Adrenal gland (tissue), 5 donors: ENCODE measurements at regions not wholly inside any gene's neighbourhood (a gene's known extent, or its start where the extent isn't known, plus 50 kb on each side); places are given as distances from the start of the nearest gene placed in this dataset.

Experiments used
- CTCF ChIP-seq, 6 experiments: fragments of 450-650 bp in 4 of 6; fragments of 200-600 bp in 2 of 6; sonication (generic) in 1 of 6; IDR thresholded peaks; 1 replicate in 5 of 6; 2 replicates in 1 of 6; pipeline versions ENCODE4 v1.5.1 to v1.8.0; 2016 to 2021; ENCODE audit warnings: antibody characterized with exemption in 6 of 6, mild to moderate bottlenecking in 2 of 6, moderate library complexity in 1 of 6
- POLR2A ChIP-seq, 2 donors: fragments of 450-650 bp; IDR thresholded peaks; one replicate each; pipeline ENCODE4 v1.6.1; 2017; ENCODE audit warnings: antibody characterized with exemption in 2 of 2, mild to moderate bottlenecking in 2 of 2, moderate library complexity in 1 of 2
- donor health status: DM: no; HTN: no; CAD: no.

- TF ChIP-seq POLR2A (IDR thresholded peaks at IDR 0.05) (no peak), CTCF (IDR thresholded peaks at IDR 0.05) (no peak)
Observed at GRCh38 chr12:34334953-34335743, 312.9 kb downstream of the ALG10 start.
